Ureter (tissue), 1 donor: ENCODE measurements at regions not wholly inside any gene's neighbourhood (a gene's known extent, or its start where the extent isn't known, plus 50 kb on each side); places are given as distances from the start of the nearest gene placed in this dataset.
"Not testable (repeated sequence)": the region's sequence is repeated elsewhere in the genome, so short reads cannot be mapped to it uniquely, and the experiment has no call there.

Source experiments
- DNase-seq: peaks from one replicate; pipeline ENCODE4 v3.0.0-alpha.2; 2020; ENCODE audit warnings: low spot score
- donor health status: DM: yes; HTN: yes; CAD: no.

DNA sequence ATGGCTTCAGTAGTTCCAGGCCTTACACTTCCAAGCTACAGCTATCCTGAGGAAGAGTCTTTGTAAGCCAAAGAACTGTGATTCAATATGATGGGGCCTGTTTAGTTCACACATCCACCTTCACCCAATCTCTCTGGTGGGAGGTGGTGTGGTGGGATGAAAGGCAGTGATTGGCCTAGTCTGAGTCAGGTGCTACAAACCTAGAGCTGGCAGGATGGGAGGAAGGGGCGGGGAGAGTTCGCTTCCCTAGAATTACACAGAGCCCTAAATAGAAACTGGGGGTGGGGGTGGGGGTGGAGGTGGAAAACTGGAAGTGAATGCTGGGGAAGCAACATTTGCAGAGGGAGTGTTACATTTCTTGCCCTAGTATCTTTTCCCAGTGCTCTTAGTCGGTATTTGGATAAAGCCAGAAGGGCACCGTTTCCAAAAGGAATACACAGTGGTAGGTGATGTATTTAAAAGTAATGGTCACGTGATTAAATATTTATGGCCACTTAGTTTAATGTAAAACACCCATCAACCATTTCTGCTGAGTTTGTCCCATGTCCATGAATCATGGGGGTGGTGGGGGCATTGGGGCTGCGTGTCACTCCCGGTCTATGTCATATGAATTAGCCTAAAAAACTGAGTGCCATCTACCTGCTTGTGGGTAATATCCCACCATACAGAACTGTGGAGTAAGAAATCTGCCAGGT lies 247.6 kb upstream of the PROK2 start:
- DNase-seq, result no peak

DNA sequence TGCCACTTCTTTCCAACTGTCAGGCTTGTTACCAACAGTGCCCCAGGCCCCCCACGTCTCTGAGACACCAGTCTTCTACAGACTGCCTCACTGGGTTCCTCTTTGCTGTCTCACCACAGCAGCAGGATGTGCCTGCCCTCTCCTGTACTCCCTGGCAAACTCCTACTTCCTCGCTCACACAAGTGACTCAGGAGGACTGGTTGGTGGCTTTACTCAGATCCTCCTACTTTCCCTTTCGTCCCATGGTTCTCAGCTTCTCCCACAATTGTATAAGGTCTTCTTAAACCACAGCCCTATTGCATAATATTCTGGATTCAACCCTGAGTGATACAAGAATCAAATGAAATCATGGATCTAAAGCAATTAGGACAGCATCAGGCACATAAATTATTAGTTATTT lies 246.6 kb upstream of the PROK2 start:
- no peak for DNase-seq

DNA sequence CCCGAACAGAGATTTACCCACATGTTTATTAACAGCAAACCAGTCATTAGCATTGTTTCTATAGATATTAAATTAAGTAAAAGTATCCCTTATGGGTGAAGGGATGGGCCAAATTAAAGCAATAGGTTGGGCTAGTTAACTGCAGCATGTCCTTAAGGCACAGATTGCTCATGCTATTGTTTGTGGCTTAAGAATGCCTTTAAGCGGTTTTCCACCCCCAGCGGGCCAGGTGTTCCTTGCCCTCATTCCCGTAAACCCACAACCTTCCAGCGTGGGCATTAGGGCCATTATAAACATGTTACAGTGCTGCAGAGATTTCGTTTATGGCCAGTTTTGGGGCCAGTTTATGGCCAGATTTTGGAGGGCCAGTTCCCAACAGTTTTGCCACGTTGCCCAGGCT lies 245.3 kb upstream of the PROK2 start:
- not testable (repeated sequence) for DNase-seq

DNA sequence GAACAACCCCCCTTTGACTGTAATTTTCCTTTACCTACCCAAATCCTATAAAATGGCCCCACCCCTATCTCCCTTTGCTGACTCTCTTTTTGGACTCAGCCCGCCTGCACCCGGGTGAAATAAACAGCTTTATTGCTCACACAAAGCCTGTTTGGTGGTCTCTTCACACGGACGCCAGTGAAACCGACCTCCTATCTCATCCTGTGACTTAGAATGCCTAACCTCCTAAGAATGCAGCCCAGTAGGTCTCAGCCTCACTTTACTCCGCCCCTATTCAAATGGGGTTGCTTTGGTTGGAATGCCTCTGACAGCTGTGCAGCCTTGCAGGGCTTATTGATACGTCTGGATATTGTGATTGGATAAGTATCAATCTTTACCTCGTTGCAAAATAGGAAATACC lies 243.8 kb upstream of the PROK2 start:
- DNase-seq, result not testable (repeated sequence)

DNA sequence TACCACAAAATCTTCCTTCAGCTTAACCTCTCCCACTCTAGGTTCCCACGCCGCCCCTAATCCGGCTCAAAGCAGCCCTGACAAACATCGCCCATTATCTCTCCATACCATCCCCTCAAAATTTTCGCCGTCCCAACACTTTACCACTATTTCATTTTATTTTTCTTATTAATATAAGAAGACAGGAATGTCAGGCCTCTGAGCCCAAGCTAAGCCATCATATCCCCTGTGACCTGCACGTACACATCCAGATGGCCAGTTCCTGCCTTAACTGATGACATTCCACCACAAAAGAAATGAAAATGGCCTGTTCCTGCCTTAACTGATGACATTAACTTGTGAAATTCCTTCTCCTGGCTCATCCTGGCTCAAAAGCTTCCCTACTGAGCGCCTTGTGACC lies 243.4 kb upstream of the PROK2 start:
- not testable (repeated sequence) for DNase-seq

DNA sequence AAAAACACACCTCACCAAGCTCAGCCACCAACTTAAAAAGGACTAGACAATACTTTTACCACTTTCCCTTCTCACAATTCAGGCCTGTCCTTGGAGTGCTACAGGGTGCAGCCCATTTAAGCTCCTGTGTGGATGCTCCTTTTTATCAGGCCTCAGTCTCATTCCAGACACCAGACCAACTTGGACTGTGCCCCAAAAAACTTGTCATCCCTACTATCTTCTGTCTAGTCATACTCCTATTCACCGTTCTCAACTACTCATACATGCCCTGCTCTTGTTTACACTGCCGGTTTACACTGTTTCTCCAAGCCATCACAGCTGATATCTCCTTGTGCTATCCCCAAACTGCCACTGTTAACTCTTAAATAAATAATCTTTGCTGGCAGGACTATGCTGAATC lies 242.8 kb upstream of the PROK2 start:
- DNase-seq, result not testable (repeated sequence)

DNA sequence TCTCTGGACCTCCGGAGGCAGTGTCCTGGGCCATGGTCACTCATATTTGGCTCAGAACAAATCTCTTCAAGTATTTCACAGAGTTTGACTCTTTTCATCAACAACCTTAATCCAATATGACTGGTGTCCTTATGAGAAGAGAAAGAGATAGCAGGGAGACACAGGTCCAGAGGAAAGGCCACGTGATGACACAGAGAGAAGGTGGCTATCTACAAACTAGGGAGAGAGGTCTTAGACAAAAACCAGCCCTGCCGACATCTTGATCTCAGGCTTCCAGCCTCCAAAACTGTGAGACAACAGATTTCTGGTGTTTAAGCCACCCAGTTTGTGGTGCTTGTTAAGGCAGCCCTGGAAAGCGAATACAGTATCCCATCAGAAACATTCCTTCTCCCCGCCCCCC lies 237.1 kb upstream of the PROK2 start:
- no peak for DNase-seq

DNA sequence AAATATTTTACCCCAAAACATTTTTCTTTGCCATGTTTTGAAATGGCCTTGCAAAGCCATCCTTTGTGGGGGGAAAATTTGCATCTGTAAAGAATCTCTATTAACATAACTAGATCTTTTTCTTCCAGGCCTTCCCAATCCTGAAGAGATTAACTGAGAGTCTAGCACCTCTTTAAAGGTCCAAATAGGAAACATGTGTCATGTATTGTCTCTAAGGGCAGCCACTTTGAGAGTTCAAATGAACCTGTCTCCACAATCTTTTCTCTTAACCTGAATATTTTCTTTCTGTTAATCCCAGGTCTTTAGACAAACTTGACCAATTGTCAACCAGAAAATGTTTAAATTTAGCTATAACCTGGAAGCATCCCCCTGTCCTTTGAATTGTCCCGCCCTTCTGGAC lies 236.6 kb upstream of the PROK2 start:
- no peak for DNase-seq

DNA sequence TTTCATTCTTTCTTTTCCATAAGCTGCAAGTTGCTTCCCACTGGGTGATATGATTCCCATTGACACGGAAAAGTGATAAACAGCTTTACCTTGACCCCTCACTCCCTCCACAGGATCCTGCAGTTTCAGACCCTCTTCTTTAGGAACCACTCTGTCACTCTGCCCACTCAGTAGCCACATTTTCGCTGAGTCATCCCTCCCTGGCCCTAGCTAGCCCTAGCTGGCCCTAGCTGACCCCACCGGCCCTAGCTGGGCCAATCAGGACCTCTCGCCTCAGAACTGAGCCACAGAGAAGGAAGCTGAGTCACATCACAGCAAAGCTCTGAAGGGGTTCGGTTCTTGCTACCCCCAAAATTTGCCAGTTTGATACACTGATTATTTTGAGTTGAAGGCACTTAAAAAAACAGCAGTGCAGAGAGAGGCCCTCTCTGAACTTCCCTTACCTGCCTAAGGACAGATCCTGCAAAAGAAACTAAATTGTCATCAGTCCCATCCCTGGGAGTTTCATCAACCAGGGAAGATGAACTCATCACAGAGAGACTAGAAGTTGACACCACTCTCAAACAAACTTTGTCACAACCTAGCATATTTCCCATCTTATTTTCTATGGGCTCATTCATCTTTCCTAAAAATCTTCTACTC lies 233.5 kb upstream of the PROK2 start:
- no peak for DNase-seq

DNA sequence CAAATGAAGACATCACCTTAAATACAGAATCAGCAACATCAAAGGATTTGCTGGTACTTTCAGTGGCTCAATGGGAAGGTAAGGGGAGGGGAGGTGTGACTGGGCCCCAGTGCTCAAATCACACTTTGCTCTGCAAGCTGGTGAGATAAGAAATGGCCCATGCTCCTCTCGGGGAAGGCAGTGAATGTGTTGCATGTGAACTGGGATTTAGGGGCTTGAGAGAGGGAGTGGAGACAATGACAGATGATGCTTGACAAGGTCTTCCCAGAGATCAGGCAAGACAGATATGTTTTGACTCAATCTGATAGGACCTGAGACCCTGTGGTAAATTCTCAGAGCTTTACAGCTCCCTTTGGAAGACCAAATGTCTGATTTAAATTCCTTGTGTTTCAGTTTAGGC lies 233.0 kb upstream of the PROK2 start:
- DNase-seq, result no peak

DNA sequence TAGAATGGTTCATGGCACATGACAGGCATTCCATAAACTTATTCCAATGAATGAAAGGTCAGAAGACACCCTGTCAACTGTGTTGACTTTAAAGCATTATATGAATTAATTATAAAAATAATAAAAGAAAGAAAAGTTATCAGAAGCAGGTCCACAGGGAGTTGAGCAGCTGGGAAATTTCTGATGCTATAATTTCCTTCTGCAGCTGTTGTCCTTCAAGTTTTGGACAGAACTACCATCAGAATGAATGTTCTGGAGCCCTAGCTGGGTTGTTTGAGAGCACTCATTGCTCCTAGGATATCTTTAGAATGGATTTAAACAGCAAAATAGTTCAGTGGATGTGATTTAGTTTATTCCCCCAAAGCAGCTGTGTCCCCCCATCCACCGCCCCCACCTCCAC lies 232.4 kb upstream of the PROK2 start:
- no peak for DNase-seq

DNA sequence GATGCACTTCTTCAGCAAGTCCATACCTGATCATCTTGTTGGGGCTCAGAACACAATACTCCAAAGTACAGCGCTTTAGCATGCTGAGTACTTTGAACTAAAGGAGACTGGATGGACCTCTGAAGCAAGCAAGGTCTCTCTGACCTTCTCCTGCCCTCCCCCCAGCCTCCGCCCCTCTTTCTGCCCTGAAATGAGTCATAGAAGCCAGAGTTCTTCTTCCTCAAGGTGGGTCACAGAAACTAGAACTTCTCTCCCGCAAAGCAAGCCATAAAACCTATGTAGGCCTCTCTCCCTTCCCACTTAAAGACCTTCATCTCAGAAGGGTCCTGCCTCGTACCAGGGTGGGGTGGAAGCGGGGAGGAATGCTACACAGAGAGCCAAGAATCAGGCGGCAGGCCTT lies 230.5 kb upstream of the PROK2 start:
- no peak for DNase-seq

DNA sequence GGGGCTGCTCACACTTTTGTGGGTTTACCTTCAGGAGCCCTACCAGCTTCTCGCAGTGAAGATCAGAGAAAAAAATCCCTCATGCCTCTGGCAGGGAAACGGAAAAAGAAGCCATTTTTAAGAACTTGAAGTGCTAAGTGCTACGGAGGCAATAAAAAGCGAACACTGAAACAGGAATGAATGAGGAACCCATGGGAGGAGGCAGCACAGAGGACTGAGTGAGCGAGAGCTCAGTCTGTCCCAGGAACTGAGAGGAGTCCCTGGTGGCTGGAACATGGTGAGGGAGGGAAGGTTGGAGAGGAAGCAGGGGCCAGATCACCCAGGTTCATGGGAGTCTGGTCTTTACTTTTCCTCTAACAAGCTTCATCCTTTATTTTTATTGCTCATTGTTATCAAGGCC lies 228.1 kb upstream of the PROK2 start:
- DNase-seq, result no peak

DNA sequence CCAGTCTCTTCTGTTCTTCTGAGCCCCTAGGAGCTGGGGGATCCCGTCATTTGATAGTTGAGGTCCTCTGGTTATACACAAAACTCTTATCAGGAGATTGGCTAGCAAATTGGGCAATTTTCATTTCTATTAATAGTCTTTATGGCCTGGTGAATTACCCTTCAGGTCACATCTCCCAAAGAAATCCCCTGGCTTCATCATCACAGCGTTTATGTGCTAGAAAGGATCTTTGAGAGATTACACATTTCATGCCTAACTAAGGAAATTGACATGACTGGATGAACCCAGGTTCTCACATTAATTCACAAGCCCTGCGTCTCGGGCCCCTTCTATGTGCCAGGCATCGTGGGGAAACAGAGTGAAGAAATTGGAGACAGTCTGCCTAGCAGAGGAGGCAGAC lies 227.4 kb upstream of the PROK2 start:
- DNase-seq, result no peak

DNA sequence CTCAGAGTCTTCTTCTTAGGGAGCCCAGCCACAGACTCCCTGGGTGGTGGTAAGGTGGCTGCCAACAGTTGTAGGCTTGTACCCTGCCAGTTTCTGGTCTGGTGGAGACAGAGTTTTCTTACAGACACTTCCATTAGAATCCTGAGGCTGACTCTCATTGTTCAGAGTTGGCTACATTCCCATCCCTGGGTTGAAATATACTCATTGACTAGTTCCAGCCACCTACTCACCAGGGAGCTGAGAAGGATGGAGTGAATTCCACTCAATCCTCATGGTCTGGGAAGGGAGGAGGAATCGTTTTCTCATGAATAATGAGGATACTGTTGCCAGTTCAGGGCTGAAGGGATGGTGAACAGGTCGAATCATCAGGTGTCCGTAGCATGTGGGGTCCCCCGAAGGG lies 226.5 kb upstream of the PROK2 start:
- DNase-seq, result no peak

DNA sequence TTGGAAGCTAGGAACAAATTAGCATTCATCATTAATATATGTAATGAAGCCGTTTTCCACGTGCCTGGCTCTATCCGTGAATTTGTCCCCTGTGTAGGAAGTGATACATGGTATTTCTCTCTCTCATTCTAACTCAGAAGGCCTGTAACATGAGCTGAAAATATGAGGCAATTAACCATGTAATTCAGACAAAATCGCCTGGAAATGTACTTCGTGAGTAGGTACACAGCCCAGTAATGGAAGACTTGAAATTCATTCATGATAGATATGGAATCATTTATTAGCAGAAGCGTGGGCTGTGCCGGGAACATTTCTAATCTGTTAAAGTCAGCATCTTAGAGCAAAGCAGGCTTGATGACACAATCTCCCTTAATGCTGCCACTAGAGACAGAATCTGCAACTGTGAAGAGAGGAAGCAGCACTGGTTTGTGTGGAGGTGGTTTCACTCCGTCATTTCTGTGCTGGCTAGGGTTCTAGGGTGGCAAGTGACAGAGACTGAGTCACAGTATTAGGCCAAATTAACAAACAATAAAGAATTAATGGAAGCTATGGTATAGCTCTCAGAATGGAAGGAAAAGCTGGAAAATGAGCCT lies 225.0 kb upstream of the PROK2 start:
- no peak for DNase-seq

DNA sequence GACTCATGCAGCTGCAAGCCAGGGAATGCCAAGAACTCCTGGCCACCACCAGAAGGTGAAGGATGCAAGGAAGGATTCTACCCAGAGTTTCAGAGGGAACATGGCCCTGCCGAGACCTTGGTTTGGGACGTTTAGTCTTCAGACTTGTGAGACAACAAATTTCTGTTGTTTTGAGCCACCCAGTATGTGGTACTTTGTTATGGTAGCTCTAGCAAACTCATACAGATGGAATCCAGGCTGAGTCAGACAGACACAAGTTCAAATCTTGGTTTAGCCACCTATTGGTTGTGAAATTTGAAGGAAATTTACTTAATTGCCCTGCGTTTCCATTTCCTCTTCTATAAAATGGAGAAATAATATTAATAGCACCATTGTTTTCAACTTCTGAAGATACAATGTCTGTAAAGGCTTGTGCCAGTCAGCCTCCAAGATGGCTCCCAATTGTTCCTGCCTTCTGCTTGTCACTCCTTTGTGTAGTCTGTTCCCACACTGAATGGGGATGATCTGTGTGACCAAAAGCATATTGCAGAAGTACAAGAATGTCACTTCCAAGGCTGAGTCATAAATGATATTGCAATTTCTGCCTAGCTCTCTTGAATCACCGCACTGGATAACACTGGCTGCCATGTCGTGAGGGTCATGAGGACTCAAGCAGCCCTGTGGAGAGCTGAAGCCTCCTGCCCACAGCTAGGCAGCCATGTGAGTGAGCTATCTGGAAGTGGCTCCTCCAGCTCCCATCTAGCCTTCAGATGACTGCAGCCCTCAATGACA lies 223.5 kb upstream of the PROK2 start:
- DNase-seq, result no peak

DNA sequence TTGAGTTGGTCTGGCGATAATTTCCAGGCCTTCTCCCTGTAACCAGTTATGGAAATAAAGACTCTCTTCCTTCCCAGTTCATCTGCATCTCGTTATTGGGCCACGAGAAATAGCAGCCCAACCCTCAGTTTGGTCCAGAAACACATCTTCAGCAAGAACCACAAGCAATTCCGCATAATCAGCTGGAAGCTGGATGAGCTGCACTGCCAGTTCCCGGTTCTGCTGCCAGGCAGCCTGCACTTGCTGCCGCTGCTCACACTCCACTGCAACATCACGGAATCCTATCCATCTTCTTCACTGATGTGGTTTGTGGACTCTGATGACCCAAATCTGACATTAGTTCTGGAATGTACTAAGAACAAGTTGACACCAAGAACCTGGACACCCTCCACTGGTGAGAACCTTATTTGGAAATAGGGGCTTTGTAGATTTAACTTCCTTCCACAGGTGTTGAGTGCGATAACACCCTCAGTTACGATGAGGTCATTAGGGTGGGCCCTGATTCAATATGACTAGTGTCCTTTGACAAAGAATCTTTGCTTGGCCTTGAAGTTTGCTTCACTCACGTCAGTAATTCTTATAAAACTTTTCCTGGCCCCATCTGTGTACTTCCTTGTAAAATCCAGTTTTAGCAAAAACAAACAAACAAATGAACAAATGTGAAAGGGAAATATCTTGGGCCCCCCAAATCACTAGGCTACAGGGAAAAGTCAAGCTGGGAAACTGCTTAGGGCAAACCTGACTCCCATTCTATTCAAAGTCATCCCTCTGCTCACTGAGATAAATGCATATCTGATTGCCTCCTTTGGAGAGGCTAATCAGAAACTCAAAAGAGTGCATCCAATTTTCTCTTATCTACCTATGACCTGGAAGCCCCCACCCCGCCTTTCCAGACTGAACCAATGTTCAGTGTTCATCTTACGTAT lies 221.9 kb upstream of the PROK2 start:
- DNase-seq, result no peak

DNA sequence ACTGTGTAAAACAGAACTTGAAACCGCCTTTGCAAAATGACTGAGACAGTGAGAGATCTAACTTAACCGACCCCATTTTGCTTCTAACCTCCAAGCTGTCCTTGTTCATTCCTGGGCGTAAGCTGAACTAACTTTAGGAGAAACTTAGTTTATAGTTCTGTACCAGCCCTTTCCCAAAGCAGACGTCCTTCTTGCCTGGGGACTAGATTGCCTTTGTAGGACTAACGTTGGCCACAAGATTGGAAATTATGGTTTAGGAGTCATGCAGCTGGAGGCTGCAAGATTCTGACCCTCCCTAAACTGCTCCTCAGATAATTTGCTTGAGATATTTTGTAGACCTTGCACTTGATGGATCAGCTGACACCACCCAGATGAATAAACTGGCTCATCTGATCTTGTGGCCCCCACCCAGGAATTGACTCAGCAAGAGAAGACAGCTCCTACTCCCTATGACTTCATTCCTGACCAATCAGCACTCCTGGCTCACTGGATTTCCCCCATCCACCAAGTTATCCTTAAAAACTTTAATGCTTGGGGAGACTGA lies 219.9 kb upstream of the PROK2 start:
- no peak for DNase-seq

DNA sequence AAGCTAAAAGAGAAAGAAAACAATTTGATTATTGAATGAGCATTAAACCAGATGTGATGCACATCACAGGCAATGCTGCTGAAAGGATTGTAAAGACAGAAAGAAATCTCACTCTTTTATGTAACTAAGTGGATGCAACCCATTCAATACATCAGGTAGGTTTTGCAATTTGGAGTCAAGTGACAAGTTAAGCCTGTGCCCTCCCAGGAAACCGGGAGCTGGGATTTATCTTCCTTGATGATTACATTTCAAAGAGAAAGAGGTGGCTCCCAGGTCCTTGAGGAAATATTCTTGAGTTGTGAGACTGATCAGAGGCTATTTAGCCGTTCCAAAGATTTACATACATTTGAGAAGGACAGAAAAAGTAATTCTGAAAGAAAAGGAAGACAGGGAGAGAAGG lies 219.0 kb upstream of the PROK2 start:
- DNase-seq, result no peak

DNA sequence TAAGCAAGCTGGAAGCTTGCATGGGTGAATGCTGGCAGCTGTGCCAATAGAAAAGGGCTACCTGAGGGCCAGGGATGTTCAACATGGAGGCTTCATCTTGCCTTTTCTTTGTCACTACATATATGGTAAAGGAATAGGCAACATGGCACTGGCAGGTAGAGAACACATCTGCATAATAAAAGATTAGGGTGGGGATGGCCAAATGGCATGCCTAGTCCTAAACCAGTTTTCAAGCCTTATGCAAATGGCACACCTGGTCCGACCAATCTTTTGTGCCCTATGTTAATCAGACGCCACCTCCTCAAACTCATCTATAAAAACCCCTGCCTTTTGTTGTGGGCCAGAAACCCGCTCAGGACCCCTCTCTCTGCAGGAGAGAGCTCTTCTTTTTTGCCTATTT lies 216.8 kb upstream of the PROK2 start:
- DNase-seq, result no peak
